ENCODE measurements at regions not wholly inside any gene's neighbourhood (a gene's known extent, or its start where the extent isn't known, plus 50 kb on each side); places are given as distances from the start of the nearest gene placed in this dataset.

- TF ChIP-seq CTCF (IDR thresholded peaks at IDR 0.05; ENCODE audit: low read depth, low read length), result no peak
- Histone ChIP-seq H3K27me3 (ENCODE audit: control insufficient read depth, insufficient read depth, low read length) (no peaks in the 10 kb centered on the region), H3K27ac (ENCODE audit: low read depth, low read length) (no peak overlapping the region), H3K4me3 (ENCODE audit: low read depth, low read length) (no peak overlapping the region), H3K9me3 (ENCODE audit: control insufficient read depth, insufficient read depth, low read length) (no peaks in the 10 kb centered on the region)
- ChIA-PET CTCF (no interaction called here), POLR2A (no interaction called here)
- no peak for DNase-seq (ENCODE audit: low read depth, low spot score)
Observed at GRCh38 chr18:56455141-56455540, 183.3 kb downstream of the TXNL1 start.

- Histone ChIP-seq H3K9me3 (ENCODE audit: control insufficient read depth, insufficient read depth, low read length) (no peaks in the 10 kb centered on the region), H3K27ac (ENCODE audit: low read depth, low read length) (no peak overlapping the region), H3K4me3 (ENCODE audit: low read depth, low read length) (no peak overlapping the region), H3K27me3 (ENCODE audit: control insufficient read depth, insufficient read depth, low read length) (no peaks in the 10 kb centered on the region)
- no peak for TF ChIP-seq CTCF (IDR thresholded peaks at IDR 0.05; ENCODE audit: low read depth, low read length)
- ChIA-PET CTCF (no interaction called here), POLR2A (no interaction called here)
- no peak for DNase-seq (ENCODE audit: low read depth, low spot score)
Observed at GRCh38 chr18:56453631-56454030, 184.8 kb downstream of the TXNL1 start.

- DNase-seq (ENCODE audit: low read depth, low spot score), result no peak
Observed at GRCh38 chr18:56451188-56451587, 187.2 kb downstream of the TXNL1 start.

GRCh38 chr18:56448751-56449150, 189.6 kb downstream of the TXNL1 start:
- ChIA-PET CTCF (no interaction called here), POLR2A (no interaction called here)
- DNase-seq (ENCODE audit: low read depth, low spot score), result no peak
- Histone ChIP-seq H3K27me3 (ENCODE audit: control insufficient read depth, insufficient read depth, low read length) (no peaks in the 10 kb centered on the region), H3K9me3 (ENCODE audit: control insufficient read depth, insufficient read depth, low read length) (no peaks in the 10 kb centered on the region), H3K27ac (ENCODE audit: low read depth, low read length) (no peak overlapping the region), H3K4me3 (ENCODE audit: low read depth, low read length) (no peak overlapping the region)
- TF ChIP-seq CTCF (IDR thresholded peaks at IDR 0.05; ENCODE audit: low read depth, low read length), result no peak

More at GRCh38 chr18:56451188-56451587, 187.2 kb downstream of the TXNL1 start:
- Histone ChIP-seq H3K4me3 (ENCODE audit: low read depth, low read length) (no peak overlapping the region), H3K27me3 (ENCODE audit: control insufficient read depth, insufficient read depth, low read length) (no peaks in the 10 kb centered on the region), H3K9me3 (ENCODE audit: control insufficient read depth, insufficient read depth, low read length) (no peaks in the 10 kb centered on the region), H3K27ac (ENCODE audit: low read depth, low read length) (no peak overlapping the region)
- CTCF ChIA-PET, result no interaction called here
- no peak for TF ChIP-seq CTCF (IDR thresholded peaks at IDR 0.05; ENCODE audit: low read depth, low read length)
- POLR2A ChIA-PET, result no interaction called here

GRCh38 chr18:56445422-56445821, 193.0 kb downstream of the TXNL1 start:
- H3K4me3 ChIP-seq (ENCODE audit: low read depth, low read length), result no peak overlapping the region
- H3K9me3 ChIP-seq (ENCODE audit: control insufficient read depth, insufficient read depth, low read length), result no peaks in the 10 kb centered on the region
- no peak for TF ChIP-seq CTCF (IDR thresholded peaks at IDR 0.05; ENCODE audit: low read depth, low read length)
- no peak for DNase-seq (ENCODE audit: low read depth, low spot score)
- CTCF ChIA-PET, result no interaction called here
- no peak overlapping the region for H3K27ac ChIP-seq (ENCODE audit: low read depth, low read length)
- no peaks in the 10 kb centered on the region for H3K27me3 ChIP-seq (ENCODE audit: control insufficient read depth, insufficient read depth, low read length)
- POLR2A ChIA-PET, result interaction anchor here (0.6 kb wide), 1 partner anchor 1076 kb away, joined by 3 read pairs; no protein-coding TSS in a partner anchor

All from AG04450 (cell line).